ENCODE measurements at regions not wholly inside any gene's neighbourhood (a gene's known extent, or its start where the extent isn't known, plus 50 kb on each side); places are given as distances from the start of the nearest gene placed in this dataset.
"Not testable (repeated sequence)": the region's sequence is repeated elsewhere in the genome, so short reads cannot be mapped to it uniquely, and the experiment has no call there.

DNA sequence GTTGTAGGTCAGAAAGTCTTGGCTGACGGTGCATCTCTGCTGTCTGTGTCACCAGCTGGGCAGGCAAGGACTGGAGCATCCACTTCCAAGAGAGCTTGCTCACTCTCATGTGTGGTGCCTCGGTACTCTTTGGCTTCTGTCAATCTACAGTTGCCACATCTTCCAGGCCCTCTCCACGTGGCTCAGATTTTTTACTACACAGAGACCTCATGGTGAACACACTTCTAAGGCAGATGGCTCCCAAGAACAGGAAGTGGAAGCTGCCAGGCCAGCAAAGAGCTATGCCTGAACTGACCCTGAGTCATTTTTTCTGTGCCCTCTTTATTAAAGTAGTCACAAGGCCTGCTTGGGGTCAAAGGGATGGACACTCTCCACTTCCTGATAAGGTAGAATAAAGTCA is 351.5 kb upstream of the AUTS2 start:
- TF ChIP-seq CTCF (conservative IDR thresholded peaks at IDR 0.05; ENCODE audit: low read depth, low read length) (no peak), EZH2 (IDR thresholded peaks at IDR 0.05; ENCODE audit: borderline replicate concordance, low read depth, low read length, poor library complexity, severe bottlenecking) (no peak)
- Histone ChIP-seq H3K4me1 (ENCODE audit: insufficient read depth, low read length, poor library complexity, severe bottlenecking) (no peaks in the 10 kb centered on the region), H3K27me3 (replicated peaks; ENCODE audit: insufficient read depth, low read depth, low read length, poor library complexity) (no peaks in the 10 kb centered on the region), H3K36me3 (ENCODE audit: insufficient read depth, low read length, poor library complexity, severe bottlenecking) (no peaks in the 10 kb centered on the region), H3K27ac (ENCODE audit: low read depth, low read length, poor library complexity, severe bottlenecking) (no peak overlapping the region), H3K4me3 (ENCODE audit: low read depth, low read length, poor library complexity, severe bottlenecking) (no peak overlapping the region), H3K9me3 (ENCODE audit: low read depth, low read length, poor library complexity, severe bottlenecking) (no peaks in the 10 kb centered on the region)
- DNase-seq (ENCODE audit: low spot score), result no peak
- BruUV-seq (replicated peaks), result no TSS peak
- intact Hi-C loops (cut with micrococcal nuclease; ENCODE audit: unreplicated experiment), result no loop called here
- POLR2A ChIA-PET (ENCODE audit: low non-redundant PET), result no interaction called here
- CTCF ChIA-PET, result no interaction called here

DNA sequence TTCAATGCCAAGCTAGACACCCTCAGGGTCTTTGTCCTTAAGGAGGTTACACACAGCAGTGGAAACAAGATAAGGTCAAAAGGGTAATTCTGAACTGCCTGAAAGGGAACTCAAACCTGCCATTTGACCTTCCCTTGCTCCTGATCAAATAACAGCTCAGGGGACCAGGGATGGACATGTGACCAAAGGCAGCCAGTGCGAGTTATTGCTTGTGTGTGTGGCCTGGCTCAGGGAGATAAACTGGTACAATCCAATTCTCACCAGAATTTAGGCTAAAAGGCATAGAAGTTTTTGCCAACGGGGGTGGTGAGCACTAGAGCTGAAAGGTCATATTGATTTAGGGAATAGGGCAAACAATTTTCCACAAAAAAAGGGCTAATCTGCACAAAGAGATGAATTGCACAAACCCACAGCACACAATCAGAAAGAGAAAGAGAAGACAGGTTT is 349.9 kb upstream of the AUTS2 start:
- CTCF ChIA-PET; H3K27me3 ChIP-seq (replicated peaks; ENCODE audit: insufficient read depth, low read depth, low read length, poor library complexity); H3K27ac ChIP-seq (ENCODE audit: low read depth, low read length, poor library complexity, severe bottlenecking); H3K9me3 ChIP-seq (ENCODE audit: low read depth, low read length, poor library complexity, severe bottlenecking); H3K4me1 ChIP-seq (ENCODE audit: insufficient read depth, low read length, poor library complexity, severe bottlenecking); H3K36me3 ChIP-seq (ENCODE audit: insufficient read depth, low read length, poor library complexity, severe bottlenecking); H3K4me3 ChIP-seq (ENCODE audit: low read depth, low read length, poor library complexity, severe bottlenecking); DNase-seq (ENCODE audit: low spot score); BruUV-seq (replicated peaks); intact Hi-C loops (cut with micrococcal nuclease; ENCODE audit: unreplicated experiment): not testable (repeated sequence)
- POLR2A ChIA-PET (ENCODE audit: low non-redundant PET), result interaction anchor here (0.7 kb wide), 1 partner anchor 9 kb away, joined by 3 read pairs; no protein-coding TSS in a partner anchor

- H3K4me3 ChIP-seq (ENCODE audit: low read depth, low read length, poor library complexity, severe bottlenecking), result no peak overlapping the region
- intact Hi-C loops (cut with micrococcal nuclease; ENCODE audit: unreplicated experiment), result no loop called here
- no peaks in the 10 kb centered on the region for H3K4me1 ChIP-seq (ENCODE audit: insufficient read depth, low read length, poor library complexity, severe bottlenecking)
- no peaks in the 10 kb centered on the region for H3K9me3 ChIP-seq (ENCODE audit: low read depth, low read length, poor library complexity, severe bottlenecking)
- no peaks in the 10 kb centered on the region for H3K36me3 ChIP-seq (ENCODE audit: insufficient read depth, low read length, poor library complexity, severe bottlenecking)
- ChIA-PET POLR2A (ENCODE audit: low non-redundant PET) (no interaction called here), CTCF (no interaction called here)
- H3K27ac ChIP-seq (ENCODE audit: low read depth, low read length, poor library complexity, severe bottlenecking), result no peak overlapping the region
- no peaks in the 10 kb centered on the region for H3K27me3 ChIP-seq (replicated peaks; ENCODE audit: insufficient read depth, low read depth, low read length, poor library complexity)
- TF ChIP-seq CTCF (conservative IDR thresholded peaks at IDR 0.05; ENCODE audit: low read depth, low read length) (no peak), EZH2 (IDR thresholded peaks at IDR 0.05; ENCODE audit: borderline replicate concordance, low read depth, low read length, poor library complexity, severe bottlenecking) (no peak)
- no peak for DNase-seq (ENCODE audit: low spot score)
- BruUV-seq (replicated peaks), result no TSS peak
These were observed 347.3 kb upstream of the AUTS2 start for GRCh38 chr7:69250958-69251357.

DNA sequence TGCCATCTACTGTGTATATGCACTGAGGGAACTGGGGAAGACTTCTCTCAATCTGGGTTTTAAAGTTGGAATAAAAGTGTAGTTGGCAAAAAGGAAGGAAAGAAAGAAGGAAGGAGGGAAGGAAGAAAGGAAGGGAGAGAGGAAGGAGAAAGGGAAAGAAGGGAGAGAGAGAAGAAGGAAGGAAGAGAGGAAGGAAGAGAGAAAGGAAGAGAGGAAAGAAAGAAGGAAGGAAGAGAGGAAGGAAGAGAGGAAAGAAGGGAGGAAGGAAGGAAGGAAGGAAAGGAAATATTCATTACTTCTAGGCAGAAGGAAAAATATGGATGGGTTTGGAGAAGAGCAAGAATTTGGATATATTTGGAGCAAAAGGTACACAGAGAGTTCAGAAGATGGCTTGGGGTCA is 343.6 kb upstream of the AUTS2 start:
- ChIA-PET POLR2A (ENCODE audit: low non-redundant PET) (no interaction called here), CTCF (no interaction called here)
- Histone ChIP-seq H3K4me3 (ENCODE audit: low read depth, low read length, poor library complexity, severe bottlenecking) (no peak overlapping the region), H3K27me3 (replicated peaks; ENCODE audit: insufficient read depth, low read depth, low read length, poor library complexity) (no peaks in the 10 kb centered on the region), H3K9me3 (ENCODE audit: low read depth, low read length, poor library complexity, severe bottlenecking) (no peaks in the 10 kb centered on the region), H3K4me1 (ENCODE audit: insufficient read depth, low read length, poor library complexity, severe bottlenecking) (no peaks in the 10 kb centered on the region), H3K27ac (ENCODE audit: low read depth, low read length, poor library complexity, severe bottlenecking) (no peak overlapping the region), H3K36me3 (ENCODE audit: insufficient read depth, low read length, poor library complexity, severe bottlenecking) (no peaks in the 10 kb centered on the region)
- intact Hi-C loops (cut with micrococcal nuclease; ENCODE audit: unreplicated experiment), result no loop called here
- no TSS peak for BruUV-seq (replicated peaks)
- TF ChIP-seq CTCF (conservative IDR thresholded peaks at IDR 0.05; ENCODE audit: low read depth, low read length) (no peak), EZH2 (IDR thresholded peaks at IDR 0.05; ENCODE audit: borderline replicate concordance, low read depth, low read length, poor library complexity, severe bottlenecking) (no peak)
- no peak for DNase-seq (ENCODE audit: low spot score)

Data from A673 (cell line).